Right renal pelvis (tissue), 4 donors: ENCODE measurements at regions not wholly inside any gene's neighbourhood (a gene's known extent, or its start where the extent isn't known, plus 50 kb on each side); places are given as distances from the start of the nearest gene placed in this dataset.

Source experiments
- DNase-seq, 4 donors: peaks; one replicate each; pipeline ENCODE4 v3.0.0-alpha.2; 2013; ENCODE audit warnings: low read depth in 4 of 4, low spot score in 3 of 4, missing footprints in 1 of 4

- DNase-seq: no peak
Measured at GRCh38 chr4:123496421-123496820, 99.8 kb downstream of the SPRY1 start.

GRCh38 chr4:123497340-123497739 lies 100.7 kb downstream of the SPRY1 start:
- no peak for DNase-seq

GRCh38 chr4:123501733-123502132 lies 105.1 kb downstream of the SPRY1 start:
- no peak for DNase-seq

- DNase-seq: no peak
Measured at GRCh38 chr4:123503698-123504363, 107.2 kb downstream of the SPRY1 start.

DNA sequence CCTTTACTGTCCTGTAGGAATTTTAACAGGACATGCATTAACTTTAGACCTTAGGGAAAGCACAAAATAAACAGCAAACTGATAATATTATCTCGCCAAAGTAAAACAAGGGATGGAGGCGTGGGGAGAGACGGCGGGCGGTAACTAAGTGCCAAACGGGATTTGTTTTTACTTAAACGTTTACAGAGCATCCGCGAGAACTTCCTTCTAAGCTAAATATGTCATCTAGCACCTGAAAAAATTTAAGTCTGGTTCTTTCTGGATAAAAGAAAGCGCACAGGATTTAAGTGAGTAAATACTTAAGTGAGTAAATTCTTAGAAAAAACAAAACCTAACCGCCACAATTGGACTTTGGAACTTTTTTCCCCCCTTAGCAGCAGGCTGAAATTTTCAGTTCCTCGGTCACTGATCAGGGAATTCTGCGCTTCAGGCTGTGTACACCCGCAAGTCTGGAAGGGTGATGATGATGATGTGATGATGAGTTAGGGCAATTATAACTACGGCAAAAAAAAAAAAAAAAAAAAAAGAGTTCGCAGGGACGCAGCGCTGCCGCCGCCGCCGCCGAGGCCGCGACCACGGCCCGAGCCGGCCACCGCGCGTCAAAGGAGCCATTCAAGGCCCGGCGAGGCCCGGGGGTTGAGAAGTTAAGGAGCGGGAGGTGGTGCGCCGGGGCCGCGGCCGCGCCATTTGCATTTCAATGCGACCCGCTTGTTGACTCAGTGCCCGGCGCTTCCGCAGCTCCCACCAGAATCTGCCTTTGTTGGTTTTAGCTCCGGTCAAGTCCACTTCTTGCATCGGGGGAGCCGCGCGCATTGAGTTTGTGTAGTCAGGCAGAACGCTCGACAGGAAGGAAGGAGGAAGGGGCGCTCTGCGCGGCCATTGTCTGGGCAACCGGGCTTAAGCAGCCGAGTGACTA lies 108.8 kb downstream of the SPRY1 start:
- peak; percentile 61 to 81 (median 76) for DNase-seq

DNA sequence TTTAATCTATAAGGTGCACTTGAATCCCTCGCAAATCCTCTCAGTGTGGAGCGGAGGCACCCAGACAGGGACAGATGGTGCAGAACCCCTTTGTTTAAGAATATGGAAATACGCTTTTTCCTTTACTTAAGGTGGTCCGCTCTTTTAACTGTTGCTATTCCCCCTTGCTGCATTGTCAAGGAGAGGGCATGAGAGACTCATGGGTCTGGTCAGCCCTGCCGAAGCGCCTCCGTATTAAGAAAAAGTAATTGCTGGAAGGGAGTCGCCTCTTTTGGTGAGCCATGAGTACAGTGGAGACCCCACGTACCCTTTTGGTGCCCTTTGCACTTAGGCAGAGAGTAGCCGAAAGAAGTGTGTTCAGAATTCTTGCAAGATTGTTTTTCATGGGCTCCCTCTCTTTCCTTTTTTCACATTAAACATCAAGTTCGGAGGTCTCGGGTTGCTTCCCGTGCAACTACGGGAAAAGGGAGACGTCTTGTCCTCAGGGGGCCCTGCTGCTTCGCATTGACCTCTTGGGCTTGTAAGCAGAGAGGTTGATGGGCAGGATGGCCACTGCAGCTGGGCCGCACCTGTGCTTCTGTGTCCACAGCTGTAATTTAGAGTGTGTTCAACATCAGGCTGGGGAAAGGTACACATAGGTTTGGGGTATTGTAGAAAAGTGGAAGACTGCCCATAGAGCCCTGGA lies 109.6 kb downstream of the SPRY1 start:
- DNase-seq: no peak

DNA sequence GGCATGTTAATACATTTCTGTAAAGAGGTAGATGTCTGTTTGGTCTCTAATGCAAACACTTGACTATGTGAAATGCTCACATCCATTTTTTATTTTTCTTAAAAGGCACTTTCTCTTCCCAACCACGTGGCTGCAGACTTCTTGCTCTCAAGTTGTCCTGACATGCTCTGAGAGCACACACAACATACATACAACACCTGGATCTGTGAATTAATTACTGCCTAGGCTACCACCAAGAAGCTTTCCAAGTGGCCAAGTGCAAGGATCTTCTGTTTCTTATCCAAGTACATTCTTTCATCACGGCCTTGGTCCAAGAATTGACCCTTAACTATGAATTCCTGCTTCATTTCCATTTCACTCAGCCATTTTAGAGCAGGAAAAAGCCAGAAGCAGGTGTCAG lies 110.8 kb downstream of the SPRY1 start:
- DNase-seq: no peak

- no peak for DNase-seq
Measured at GRCh38 chr4:123510221-123510620, 113.6 kb downstream of the SPRY1 start.

GRCh38 chr4:123510659-123511058 lies 114.1 kb downstream of the SPRY1 start:
- DNase-seq: no peak

GRCh38 chr4:123516576-123516975 lies 120.0 kb downstream of the SPRY1 start:
- DNase-seq: peak in 1 of 4 donors; percentile 44

DNA sequence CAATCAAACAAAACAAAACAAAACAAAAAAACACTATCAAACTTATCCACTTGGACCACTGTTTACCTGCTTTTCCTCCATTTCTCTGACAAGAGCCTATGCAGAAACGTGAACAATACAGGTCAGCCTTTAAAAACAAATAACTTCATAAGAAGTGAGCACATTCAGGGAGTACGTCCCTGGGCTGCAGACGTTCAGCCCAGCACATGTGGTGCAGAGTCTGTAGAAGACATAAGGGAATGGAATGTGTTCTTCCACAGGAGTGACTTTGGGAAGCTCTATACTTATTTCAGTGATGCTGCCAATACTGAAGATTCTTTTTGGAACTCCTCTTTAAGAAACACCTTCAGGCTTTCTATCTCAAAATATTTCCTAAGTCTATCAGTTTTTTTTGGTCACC lies 120.6 kb downstream of the SPRY1 start:
- no peak for DNase-seq

DNA sequence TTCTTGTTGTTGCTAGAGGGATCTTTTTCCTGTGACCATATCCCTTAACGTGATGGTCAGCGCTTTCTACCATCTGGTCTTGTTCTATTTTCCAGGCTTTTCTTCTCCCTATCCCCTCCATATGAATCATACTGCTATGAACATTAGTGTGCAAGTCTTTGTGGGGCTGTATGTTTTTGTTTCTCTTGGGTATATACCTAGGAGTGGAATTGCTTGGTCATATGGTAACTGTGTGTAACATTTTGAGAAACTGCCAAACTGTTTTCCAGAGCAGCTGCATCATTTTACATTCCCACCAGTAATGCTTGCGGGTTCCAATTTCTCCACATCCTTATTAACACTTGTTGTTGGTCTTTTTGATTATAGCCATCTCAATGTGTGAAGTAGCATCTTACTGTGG lies 121.4 kb downstream of the SPRY1 start:
- DNase-seq: no peak

- DNase-seq: no peak
Measured at GRCh38 chr4:123520325-123520724, 123.7 kb downstream of the SPRY1 start.

DNA sequence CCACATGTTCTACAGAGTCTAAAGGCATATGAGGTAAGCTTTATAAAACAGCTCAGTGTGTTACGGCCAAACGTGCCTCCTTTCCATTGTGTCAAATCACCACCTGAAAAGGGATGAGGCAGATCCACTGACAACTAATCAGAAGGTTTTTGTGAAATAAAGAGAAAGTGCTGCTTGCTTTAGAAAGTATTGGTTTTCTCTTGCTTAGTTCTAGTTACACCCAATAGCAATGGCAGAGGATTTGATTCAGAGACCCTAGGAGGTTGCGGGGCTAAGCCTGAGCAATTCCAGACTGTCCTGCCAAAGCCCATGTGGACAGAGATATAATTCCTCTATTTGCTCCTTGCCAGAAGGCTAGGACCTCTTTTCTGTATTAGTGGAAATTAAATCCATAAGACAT lies 125.5 kb downstream of the SPRY1 start:
- no peak for DNase-seq

DNA sequence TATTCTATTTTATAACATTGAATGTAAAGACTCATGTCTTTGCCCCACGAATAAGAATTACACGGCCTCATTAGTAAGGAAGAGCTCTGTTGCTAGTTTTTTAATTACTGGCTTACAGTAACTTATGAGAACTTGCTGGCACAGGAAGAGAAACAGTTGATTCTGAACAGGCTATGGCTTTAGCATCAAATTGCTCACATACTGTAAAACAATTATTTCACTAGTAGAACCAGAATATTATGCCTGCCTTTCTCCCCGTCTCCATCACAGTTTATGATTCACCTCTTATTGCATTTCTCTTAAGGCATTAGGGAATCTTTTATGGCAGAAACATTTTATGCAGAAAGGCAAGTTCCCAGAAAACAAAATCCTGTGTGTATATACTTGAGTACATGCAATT lies 126.1 kb downstream of the SPRY1 start:
- no peak for DNase-seq

GRCh38 chr4:123524958-123525628 lies 128.5 kb downstream of the SPRY1 start:
- no peak for DNase-seq

DNA sequence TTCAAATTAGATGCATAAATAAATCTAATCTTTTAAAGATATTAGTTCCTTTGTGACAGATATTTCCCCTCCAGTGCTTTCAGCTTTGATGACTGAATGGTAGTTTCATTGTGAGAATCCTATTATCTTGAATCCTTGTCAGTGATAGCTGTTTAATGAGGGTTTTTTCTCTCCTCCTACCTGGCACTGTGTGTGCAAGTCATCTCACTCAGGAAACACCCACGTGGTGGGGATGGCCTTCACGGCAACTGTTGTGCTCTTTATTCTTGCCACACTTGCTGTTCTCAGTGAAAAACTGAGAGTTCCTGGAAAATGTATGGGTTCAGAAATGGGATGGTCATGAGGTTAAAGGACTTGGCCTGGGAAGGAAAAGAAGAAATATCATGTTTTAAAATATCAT lies 129.9 kb downstream of the SPRY1 start:
- no peak for DNase-seq

DNA sequence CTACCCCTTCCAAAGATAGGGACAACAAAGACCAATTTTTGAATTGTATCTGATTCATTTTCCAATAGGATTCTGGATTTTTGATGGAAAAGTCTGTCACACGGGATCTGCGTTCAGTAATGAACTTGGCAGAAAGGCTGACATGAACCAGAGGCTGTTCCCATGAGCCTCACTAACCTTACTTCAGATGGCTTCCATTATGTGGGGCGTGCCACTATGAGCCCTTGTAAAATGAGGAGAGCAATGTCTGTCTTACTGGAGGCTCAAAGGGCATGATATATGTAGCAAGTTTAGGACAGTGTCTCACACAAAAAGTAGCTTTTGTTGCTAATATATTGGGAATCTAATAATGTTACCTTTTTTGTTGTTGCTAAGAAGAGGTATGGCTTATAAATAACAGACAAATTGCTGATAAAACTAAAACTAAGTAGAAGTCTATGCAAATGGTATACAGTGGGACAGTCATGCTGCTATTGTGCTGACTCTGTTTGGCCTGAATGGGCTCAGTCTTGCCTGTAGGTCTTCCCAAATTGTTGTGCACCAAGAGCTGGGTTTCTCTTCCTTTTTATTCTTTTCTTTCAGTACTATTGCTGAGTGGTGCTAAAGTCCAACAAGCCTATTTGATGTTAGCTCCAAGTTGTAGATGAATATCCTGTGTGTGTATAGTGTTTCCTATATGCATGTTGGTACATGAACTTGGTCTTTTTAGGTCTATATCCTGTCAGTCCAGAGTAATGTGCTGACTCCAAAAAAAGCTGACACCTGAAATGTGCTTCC lies 132.1 kb downstream of the SPRY1 start:
- DNase-seq: no peak

- DNase-seq: no peak
Measured at GRCh38 chr4:123529278-123529568, 132.6 kb downstream of the SPRY1 start.

DNA sequence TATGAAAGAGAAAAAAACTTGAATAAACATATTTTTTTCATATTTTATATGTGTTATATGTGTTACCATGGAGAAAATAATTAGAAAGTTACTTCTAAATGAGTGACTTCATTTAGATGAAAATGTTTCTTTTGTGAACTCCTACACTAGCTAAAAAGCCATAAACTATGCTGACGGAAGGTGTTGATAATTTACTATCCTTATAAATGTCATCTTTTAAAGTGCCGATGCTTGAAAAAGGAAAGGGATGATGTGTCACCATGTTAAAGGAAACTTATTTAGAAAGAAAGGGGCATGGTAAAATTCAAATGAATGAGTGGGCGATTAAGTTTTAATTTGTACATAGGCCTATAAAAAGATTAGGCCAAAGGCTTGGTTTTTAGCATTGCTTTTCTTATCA lies 133.8 kb downstream of the SPRY1 start:
- no peak for DNase-seq
